Loucy (cell line): ENCODE measurements at regions not wholly inside any gene's neighbourhood (a gene's known extent, or its start where the extent isn't known, plus 50 kb on each side); places are given as distances from the start of the nearest gene placed in this dataset.

Experiments used
- H2AFZ ChIP-seq: fragments of 200-600 bp; sonication (generic); 2 replicates; pipeline ENCODE4 v1.6.0; 2016; ENCODE audit warnings: antibody characterized with exemption, mild to moderate bottlenecking, low read length, moderate library complexity
- H3F3A ChIP-seq: fragments of 200-600 bp; 2 replicates; pipeline ENCODE4 v1.6.0; 2016; ENCODE audit warnings: antibody characterized with exemption, low read depth, mild to moderate bottlenecking
- H3K27me3 ChIP-seq: fragments of 200-600 bp; sonication (generic); 2 replicates; pipeline ENCODE4 v1.6.1; 2014; ENCODE audit warnings: low read length, mild to moderate bottlenecking; ENCODE audit not compliant: insufficient read depth, poor library complexity, severe bottlenecking
- H3K36me3 ChIP-seq: fragments of 200-600 bp; sonication (generic); 2 replicates; pipeline ENCODE4 v1.6.1; 2016; ENCODE audit warnings: low read length; ENCODE audit not compliant: insufficient read depth
- H3K4me1 ChIP-seq: fragments of 200-600 bp; sonication (generic); 2 replicates; pipeline ENCODE4 v1.5.1; 2014; ENCODE audit warnings: low read length, mild to moderate bottlenecking; ENCODE audit not compliant: insufficient read depth, poor library complexity, severe bottlenecking
- H3K4me2 ChIP-seq: fragments of 200-600 bp; sonication (generic); 2 replicates; pipeline ENCODE4 v1.6.0; 2014; ENCODE audit warnings: antibody characterized with exemption, low read length, low read depth, mild to moderate bottlenecking; ENCODE audit not compliant: poor library complexity, severe bottlenecking
- H3K4me3 ChIP-seq: fragments of 200-600 bp; sonication (generic); 2 replicates; pipeline ENCODE4 v1.5.1; 2014; ENCODE audit warnings: low read length, mild to moderate bottlenecking, mixed read lengths; ENCODE audit not compliant: poor library complexity, severe bottlenecking
- H3K79me2 ChIP-seq: fragments of 200-600 bp; sonication (generic); 2 replicates; pipeline ENCODE4 v1.6.1; 2014; ENCODE audit warnings: low read length; ENCODE audit not compliant: insufficient read depth
- H3K9ac ChIP-seq: fragments of 200-600 bp; sonication (generic); 2 replicates; pipeline ENCODE4 v1.6.0; 2014; ENCODE audit warnings: mild to moderate bottlenecking, low read depth, low read length, moderate library complexity; ENCODE audit not compliant: poor library complexity, severe bottlenecking
- H3K9me2 ChIP-seq: fragments of 200-600 bp; sonication (generic); replicated peaks from 2 replicates; pipeline ENCODE4 v1.6.1; 2016; ENCODE audit warnings: low read depth, low read length, mixed read lengths
- H3K9me3 ChIP-seq: fragments of 200-600 bp; sonication (generic); 2 replicates; pipeline ENCODE4 v1.6.1; 2014; ENCODE audit warnings: mild to moderate bottlenecking, antibody characterized with exemption, low read length, low read depth; ENCODE audit not compliant: insufficient read depth
- H4K20me1 ChIP-seq: fragments of 200-600 bp; sonication (generic); 2 replicates; pipeline ENCODE4 v1.6.0; 2014; ENCODE audit warnings: antibody characterized with exemption, low read length, mild to moderate bottlenecking; ENCODE audit not compliant: insufficient read depth, poor library complexity, severe bottlenecking
- EZH2phosphoT487 ChIP-seq: fragments of 200-600 bp; IDR thresholded peaks from 2 replicates; pipeline ENCODE4 v1.6.1; 2018; ENCODE audit warnings: antibody characterized with exemption, mild to moderate bottlenecking, moderate library complexity, borderline replicate concordance
- TF ChIP-seq, protein P1 (sequence below): fragments of 200-600 bp; sonication (generic); conservative IDR thresholded peaks from 2 replicates; pipeline ENCODE4 v1.5.1; 2014; ENCODE audit warnings: mild to moderate bottlenecking, antibody characterized with exemption, low read length

- no peaks in the 10 kb centered on the region for H3K9me3 ChIP-seq
- H2AFZ ChIP-seq: no peak overlapping the region
- H3F3A ChIP-seq: no peaks in the 10 kb centered on the region
- no peak overlapping the region for H3K4me3 ChIP-seq
- no peaks in the 10 kb centered on the region for H3K36me3 ChIP-seq
- peaks cover 16% of the 10 kb centered on the region for H3K4me1 ChIP-seq
- no peaks in the 10 kb centered on the region for H3K79me2 ChIP-seq
- no peak for TF ChIP-seq EZH2phosphoT487
- TF ChIP-seq, protein P1, sequence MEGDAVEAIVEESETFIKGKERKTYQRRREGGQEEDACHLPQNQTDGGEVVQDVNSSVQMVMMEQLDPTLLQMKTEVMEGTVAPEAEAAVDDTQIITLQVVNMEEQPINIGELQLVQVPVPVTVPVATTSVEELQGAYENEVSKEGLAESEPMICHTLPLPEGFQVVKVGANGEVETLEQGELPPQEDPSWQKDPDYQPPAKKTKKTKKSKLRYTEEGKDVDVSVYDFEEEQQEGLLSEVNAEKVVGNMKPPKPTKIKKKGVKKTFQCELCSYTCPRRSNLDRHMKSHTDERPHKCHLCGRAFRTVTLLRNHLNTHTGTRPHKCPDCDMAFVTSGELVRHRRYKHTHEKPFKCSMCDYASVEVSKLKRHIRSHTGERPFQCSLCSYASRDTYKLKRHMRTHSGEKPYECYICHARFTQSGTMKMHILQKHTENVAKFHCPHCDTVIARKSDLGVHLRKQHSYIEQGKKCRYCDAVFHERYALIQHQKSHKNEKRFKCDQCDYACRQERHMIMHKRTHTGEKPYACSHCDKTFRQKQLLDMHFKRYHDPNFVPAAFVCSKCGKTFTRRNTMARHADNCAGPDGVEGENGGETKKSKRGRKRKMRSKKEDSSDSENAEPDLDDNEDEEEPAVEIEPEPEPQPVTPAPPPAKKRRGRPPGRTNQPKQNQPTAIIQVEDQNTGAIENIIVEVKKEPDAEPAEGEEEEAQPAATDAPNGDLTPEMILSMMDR: no peak
- H3K9me2 ChIP-seq: no peaks in the 10 kb centered on the region
- H3K4me2 ChIP-seq: no peak overlapping the region
- no peaks in the 10 kb centered on the region for H4K20me1 ChIP-seq
- no peak overlapping the region for H3K9ac ChIP-seq
- no peaks in the 10 kb centered on the region for H3K27me3 ChIP-seq
Observed at GRCh38 chr2:117519721-117520120, 294.8 kb upstream of the DDX18 start.

DNA sequence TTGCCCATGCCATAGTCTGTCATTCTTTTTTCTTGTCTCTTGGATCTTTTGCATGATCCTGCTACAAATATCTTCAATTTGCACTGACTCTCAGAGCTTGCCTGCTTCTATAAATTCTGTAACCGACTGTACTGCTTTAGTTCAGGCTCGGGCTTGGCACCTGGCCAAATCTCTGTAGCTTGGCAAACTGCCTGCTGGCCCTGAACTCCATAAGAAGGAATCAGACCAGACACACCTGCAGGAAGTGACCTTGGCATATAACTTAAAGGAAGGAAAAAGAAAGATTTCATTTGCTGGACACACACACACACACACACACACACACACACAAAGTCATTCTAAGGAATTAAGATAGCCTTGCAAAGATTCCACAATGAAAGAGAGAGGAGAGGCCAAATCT, 291.2 kb upstream of the DDX18 start:
- H3K4me3 ChIP-seq: no peak overlapping the region
- no peaks in the 10 kb centered on the region for H3K9me2 ChIP-seq
- TF ChIP-seq EZH2phosphoT487: no peak
- TF ChIP-seq, protein P1: no peak
- H3K9ac ChIP-seq: no peak overlapping the region
- H4K20me1 ChIP-seq: no peaks in the 10 kb centered on the region
- H3K36me3 ChIP-seq: no peaks in the 10 kb centered on the region
- no peaks in the 10 kb centered on the region for H3K79me2 ChIP-seq
- peaks cover 16% of the 10 kb centered on the region for H3K4me1 ChIP-seq
- peak overlapping the region; percentile 13 for H3K4me2 ChIP-seq
- H3F3A ChIP-seq: no peaks in the 10 kb centered on the region
- H2AFZ ChIP-seq: no peak overlapping the region
- H3K9me3 ChIP-seq: no peaks in the 10 kb centered on the region
- H3K27me3 ChIP-seq: no peaks in the 10 kb centered on the region

DNA sequence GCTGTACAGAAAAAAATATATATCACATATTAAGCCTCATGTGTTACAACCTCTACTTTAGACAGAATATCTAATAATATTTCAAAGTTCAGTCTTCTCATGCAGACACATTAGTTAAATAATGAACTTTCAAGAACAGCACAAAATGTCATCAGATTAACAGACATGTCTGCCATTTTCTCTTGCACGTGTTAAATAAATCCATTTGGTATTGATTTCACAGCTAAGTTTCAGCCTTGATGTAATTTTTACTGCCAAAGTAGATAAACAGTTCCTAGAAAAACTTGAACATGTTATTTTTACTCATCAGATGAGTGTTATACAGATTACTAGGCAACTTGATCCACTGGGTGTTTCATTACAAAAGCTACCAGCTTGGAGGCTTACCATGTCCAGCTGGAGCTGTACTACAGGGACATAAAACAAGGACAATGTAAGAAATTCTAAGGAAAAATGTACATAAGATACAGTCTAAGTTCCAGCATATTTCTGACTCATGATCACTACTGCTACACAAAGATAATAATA, 290.7 kb upstream of the DDX18 start:
- H3K4me1 ChIP-seq: peaks cover 16% of the 10 kb centered on the region

More for the DNA sequence above, 290.7 kb upstream of the DDX18 start:
- H3K9me2 ChIP-seq: no peaks in the 10 kb centered on the region
- TF ChIP-seq, protein P1: no peak
- no peak for TF ChIP-seq EZH2phosphoT487
- no peaks in the 10 kb centered on the region for H3K36me3 ChIP-seq
- no peak overlapping the region for H2AFZ ChIP-seq
- H3K4me2 ChIP-seq: no peak overlapping the region
- no peak overlapping the region for H3K9ac ChIP-seq
- H4K20me1 ChIP-seq: no peaks in the 10 kb centered on the region
- no peaks in the 10 kb centered on the region for H3K9me3 ChIP-seq
- no peaks in the 10 kb centered on the region for H3F3A ChIP-seq
- H3K4me3 ChIP-seq: no peak overlapping the region
- no peaks in the 10 kb centered on the region for H3K27me3 ChIP-seq
- no peaks in the 10 kb centered on the region for H3K79me2 ChIP-seq
